ENCODE measurements at regions not wholly inside any gene's neighbourhood (a gene's known extent, or its start where the extent isn't known, plus 50 kb on each side); places are given as distances from the start of the nearest gene placed in this dataset.
"Not testable (repeated sequence)": the region's sequence is repeated elsewhere in the genome, so short reads cannot be mapped to it uniquely, and the experiment has no call there.

DNA sequence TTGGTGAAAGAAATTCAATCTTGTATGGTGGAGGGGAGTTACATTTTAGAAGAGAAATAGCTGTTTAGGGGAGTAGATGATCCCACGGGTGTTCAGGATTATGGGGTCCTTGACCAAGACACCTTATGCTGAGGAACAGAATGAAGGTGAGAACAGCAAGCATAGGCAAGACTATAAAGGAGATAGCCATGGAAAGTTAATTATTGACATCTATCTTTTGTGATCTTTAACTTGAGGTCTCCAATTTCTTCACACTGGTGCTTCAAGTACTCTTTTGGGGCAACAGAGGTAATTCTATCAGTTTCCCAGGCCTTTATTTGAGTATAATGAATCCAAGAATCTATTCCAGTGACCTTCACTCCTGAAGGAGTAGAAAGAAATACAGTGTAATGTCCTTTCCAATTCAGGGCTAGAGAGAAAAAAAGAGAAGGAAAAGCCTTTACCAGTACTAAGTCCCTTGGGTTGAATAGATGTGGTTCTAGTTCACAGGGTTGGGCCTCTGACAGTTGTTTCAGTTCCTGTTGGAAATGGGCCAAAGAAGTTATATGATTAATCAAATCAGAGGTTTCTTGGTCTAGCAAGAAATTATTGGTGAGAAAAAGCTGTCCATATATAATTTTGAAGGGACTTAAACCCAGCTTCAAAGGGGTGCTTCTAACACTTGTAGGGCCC is 2104.1 kb upstream of the ACO1 start:
- no peak for DNase-seq

- no peak for DNase-seq
Measured at GRCh38 chr9:30289435-30289834, 2095.0 kb upstream of the ACO1 start.

GRCh38 chr9:30292026-30292425 is 2092.4 kb upstream of the ACO1 start:
- DNase-seq = not testable (repeated sequence)

DNA sequence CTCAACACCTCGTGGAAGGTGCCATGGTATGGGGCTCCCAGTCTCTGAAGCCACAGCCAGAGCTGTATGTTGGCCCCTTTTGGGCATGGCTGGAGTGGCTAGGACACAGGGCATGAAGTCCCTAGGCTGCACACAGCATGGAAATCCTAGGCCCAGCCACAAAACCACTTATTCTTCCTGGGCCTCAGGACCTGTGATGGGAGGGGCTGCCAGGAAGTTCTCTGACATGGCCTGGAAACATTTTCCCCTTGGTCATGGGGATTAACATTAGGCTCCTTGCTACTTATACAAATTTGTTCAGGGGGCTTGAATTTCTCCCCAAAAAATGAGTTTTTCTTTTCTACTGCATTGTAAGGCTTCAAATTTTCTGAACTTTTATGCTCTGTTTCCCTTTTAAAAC is 2091.2 kb upstream of the ACO1 start:
- no peak for DNase-seq

GRCh38 chr9:30299126-30299780 is 2085.2 kb upstream of the ACO1 start:
- DNase-seq = no peak

DNA sequence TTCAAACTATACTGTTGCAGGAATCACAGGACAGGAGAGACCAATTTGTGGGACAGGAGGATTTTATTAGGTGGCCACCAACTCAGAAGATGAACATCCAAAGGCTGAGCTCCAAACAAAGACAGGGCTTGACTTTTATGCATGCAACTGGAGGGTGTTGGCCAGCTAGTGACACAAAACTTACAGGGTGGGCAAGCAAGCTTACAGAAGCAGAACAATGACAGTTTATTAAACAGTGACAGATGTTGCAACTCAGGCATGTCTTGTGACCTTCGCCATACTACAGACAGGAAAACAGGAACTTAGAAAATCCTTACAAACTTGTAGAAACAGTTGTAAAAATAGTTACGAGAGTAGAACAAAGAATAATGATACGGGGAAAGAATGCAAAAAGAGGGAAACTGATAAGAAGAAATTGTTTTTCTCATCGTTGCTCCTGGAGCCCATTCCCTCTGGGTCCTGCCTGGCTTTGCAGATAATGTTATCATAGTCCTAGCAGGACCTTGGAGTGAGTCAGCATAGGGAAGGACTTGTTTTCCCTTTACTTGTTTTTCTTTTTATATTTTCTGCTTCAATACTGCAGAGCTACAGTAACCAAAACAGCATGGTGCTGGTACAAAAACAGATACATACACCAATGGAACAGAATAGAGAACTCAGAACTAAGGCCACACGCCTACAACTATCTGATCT is 2083.0 kb upstream of the ACO1 start:
- DNase-seq = peak; percentile 57

DNA sequence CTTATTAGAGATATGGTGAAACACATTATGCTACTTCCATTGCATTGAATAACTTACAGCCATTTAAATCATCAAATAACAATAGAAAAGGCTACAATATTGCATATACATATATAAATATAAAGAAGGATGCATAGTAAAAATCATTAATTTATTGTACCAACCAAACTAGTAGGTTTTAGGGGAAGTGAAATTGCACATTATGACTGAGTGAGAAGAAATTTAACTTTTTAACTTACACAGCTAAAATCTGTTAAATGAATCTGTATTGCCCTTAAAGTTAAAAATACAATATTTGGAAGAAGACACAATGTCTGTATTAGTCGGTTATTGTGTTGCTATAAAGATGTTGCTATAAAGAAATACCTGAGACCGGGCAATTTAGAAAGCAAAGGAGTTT is 2073.7 kb upstream of the ACO1 start:
- DNase-seq = no peak

DNA sequence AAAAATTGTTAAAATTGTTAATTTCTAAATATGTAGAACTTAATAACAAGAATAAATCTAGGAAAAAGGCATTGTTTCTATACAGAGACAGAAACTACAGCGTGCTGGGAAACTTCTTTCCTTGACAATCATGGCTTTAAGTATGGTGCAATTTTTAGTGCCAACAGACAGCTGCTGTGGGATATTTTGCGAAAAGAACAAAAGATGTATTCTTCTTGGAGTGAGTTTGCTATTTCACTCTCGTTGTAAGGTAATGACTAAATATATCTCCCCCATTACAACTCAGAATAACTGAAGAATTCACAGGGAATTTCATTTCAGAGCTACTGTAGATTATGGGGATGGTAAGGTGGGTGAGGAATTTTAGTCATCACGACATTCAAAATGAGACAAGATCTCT is 2055.0 kb upstream of the ACO1 start:
- no peak for DNase-seq

- no peak for DNase-seq
Measured at GRCh38 chr9:30348904-30349303, 2035.5 kb upstream of the ACO1 start.

DNA sequence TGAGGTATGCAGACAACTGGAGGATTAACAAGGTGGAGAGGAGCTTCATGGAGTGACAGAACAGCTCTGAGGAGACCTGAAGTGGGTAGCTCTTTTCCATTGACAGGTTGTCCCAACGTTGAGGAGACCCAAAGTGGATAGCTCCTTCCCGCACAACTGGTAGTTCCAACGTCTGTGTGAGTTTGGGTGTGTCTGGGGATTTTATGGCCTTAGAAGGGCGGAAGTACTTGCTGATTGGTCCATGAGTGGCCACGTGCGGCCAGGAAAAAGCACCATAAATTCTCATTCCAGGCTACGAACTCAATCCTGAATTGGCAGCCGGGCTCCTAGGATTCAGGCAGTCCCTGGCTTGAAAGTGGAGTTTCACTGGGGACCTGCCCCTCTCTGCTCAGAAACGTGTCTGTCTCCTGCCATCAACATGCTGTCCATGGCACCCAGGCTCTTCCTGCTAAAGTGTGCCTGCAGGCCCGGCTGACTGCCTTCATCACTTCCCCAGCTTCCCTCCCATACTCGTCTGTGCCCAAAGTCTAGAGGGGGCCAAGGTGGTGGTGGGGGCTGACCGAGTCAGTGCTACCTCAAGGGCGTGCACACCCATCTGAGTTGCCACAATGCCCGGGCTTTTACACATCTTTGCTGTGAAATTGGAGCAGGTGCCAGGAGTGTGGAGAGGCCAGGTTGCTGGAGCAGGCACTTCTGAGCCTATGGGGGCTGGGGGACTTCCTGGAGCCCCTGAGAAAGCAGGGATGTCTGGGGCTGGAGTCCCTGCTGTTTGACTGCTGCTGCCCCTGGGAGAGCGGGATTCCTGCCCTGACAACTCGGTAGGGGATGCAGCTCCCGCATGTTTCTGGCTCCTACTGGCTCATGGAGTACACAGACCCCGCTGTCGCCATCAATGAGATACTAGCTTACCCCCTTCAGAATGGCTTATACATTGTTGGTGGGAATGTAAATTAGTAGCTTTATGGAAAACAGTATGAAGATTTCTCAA is 2034.6 kb upstream of the ACO1 start:
- DNase-seq = no peak

- no peak for DNase-seq
Measured at GRCh38 chr9:30356221-30356620, 2028.2 kb upstream of the ACO1 start.

GRCh38 chr9:30362373-30362772 is 2022.1 kb upstream of the ACO1 start:
- DNase-seq = no peak

- not testable (repeated sequence) for DNase-seq
Measured at GRCh38 chr9:30366140-30366539, 2018.3 kb upstream of the ACO1 start.

- DNase-seq = no peak
Measured at GRCh38 chr9:30382271-30382670, 2002.2 kb upstream of the ACO1 start.

- DNase-seq = no peak
Measured at GRCh38 chr9:30410273-30410672, 1974.2 kb upstream of the ACO1 start.

DNA sequence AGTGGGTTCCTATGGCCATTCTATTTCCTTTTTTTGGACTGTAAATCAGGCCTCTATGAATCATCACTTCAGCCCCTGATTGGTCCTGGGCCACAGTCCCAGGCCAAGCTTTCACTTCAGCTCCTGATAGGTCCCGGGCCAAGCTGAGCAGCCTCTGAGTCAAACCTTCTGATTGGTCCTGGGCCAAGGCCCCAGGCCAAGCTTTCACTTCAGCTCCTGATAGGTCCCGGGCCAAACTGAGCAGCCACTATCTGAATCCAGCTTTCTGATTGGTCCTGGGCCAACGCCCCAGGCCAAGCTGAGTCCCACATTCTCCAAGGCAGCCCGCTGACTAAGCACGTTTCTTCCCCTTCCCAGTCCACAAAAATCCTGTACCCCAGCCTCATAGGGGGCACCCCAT is 1972.9 kb upstream of the ACO1 start:
- DNase-seq = no peak

DNA sequence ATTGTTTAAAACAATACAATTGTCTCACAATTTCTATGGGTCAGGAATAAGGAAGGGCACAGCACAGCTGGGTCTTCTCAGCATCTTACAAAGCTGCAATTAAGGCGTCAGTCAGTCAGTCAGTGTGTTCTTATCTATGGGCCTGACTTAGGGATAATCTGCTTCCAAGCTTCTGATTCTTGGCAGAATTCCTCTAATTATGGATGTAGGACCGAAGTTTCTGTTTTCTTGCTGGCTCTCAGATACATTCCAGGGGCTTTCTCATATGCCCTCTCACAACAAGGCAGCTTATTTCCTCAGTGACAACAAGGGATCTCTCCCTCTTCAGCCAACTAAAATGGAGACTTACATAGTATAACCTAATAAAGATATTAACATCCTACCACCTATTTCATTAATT is 1925.3 kb upstream of the ACO1 start:
- DNase-seq = no peak

GRCh38 chr9:30476826-30477225 is 1907.6 kb upstream of the ACO1 start:
- DNase-seq = no peak

GRCh38 chr9:30478684-30479083 is 1905.8 kb upstream of the ACO1 start:
- no peak for DNase-seq

DNA sequence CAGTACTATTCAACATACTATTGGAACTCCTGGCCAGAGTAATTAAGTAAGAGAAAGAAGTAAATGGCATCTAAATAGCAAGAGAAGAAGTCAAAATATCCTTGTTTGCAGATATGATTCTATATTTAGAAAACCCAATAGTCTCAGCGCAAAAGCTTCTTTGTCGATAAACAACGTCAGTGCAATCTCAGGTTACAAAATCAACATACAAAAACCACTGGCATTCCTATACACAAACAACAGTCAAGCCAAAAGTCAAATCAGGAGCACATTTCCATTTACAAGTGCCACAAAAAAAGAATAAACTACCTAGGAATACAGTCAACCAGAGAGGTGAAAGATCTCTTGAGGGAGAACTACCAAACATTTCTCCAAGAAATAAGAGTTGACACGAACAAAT is 1901.9 kb upstream of the ACO1 start:
- DNase-seq = no peak

DNA sequence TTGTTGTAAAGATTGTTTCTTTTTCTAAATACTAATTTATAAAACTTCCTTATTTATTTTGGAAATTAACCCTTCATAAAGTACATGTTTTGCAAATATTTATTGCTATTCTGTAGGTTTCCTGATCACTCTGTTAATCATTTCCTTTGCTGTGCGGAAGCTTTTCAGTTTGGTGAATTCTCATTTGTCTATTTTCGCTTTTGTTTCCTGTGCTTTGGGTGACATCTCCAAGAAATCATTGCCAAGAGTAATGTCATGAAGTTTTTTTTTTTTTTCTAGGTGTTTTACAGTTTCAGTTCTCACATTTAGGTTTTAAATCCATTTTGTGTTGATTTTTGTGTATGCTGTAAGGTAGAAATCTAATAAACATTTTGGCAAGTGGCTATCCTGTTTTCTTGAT is 1899.8 kb upstream of the ACO1 start:
- DNase-seq = no peak

DNA sequence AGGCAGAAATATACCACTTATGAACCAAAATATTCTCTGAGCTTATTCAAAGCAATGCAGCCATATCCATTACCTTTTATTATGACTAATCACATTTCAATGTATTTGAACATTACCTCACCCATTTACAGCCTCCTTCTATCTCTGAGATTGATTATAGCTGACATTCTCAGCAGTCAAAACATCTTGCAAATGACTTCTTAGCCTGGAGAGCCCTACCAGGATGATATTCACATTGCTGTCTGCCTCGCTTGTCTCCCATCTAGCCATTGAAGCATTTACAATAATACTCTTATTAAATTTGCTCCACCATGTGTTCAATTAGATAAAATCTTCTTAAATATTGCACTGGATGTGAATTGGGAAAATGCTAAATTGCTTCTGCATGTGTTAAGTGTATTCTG is 1879.9 kb upstream of the ACO1 start:
- no peak for DNase-seq

DNA sequence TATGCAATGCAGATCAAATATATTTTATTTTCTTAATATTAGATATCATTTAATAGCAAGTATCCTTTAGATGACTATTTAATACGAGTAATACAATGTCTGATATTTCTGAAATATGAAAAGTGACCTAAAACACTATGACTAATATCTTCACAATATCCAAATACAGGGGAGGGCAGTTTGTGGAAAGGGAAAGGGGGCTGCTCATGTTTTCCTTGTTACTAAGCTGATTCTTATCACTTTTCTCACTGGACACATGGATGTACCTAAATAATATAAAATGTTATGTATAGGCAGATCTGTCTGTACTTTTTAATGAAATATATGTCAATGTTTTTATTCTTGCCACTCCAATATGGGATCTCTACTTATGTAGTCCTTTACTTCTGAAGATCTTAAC is 1879.1 kb upstream of the ACO1 start:
- no peak for DNase-seq

Data from SIG-M5 (cell line).